Endothelial cell of hepatic sinusoid (primary cell): ENCODE measurements at regions not wholly inside any gene's neighbourhood (a gene's known extent, or its start where the extent isn't known, plus 50 kb on each side); places are given as distances from the start of the nearest gene placed in this dataset.

Experiments used
- in situ Hi-C: cut with HindIII; loops from 2 replicates; pipeline ENCODE4 v1.10.0; 2017; ENCODE audit warnings: low sequenced_read_pairs

- in situ Hi-C loops = no loop called here
Observed at GRCh38 chr9:109910671-109911518, 130.9 kb downstream of the PALM2AKAP2 start.

DNA sequence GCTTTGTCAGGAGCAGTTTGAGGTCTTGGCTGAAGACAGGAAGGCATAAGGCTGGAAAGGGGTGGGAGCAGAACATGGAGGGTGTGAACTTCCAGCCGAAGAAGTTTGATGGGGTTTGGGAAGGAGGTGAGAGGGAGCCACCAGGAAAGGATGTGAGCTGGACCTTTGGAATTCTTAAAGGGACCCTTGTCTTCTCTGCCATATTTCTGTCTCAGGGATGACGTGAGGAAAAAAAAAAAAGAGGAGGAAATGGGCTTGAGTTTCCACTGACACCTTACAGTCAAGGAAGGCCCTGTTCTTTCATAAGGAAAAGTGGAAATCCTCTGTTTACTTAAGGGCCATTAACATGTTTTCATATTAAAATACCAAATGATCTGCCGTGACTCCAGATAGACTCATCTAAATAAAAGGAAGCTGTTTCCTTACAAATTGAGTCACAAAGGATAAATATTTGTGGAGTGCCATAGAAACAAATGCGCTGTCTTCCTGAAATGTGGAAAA lies 132.1 kb downstream of the PALM2AKAP2 start:
- in situ Hi-C loops = no loop called here

DNA sequence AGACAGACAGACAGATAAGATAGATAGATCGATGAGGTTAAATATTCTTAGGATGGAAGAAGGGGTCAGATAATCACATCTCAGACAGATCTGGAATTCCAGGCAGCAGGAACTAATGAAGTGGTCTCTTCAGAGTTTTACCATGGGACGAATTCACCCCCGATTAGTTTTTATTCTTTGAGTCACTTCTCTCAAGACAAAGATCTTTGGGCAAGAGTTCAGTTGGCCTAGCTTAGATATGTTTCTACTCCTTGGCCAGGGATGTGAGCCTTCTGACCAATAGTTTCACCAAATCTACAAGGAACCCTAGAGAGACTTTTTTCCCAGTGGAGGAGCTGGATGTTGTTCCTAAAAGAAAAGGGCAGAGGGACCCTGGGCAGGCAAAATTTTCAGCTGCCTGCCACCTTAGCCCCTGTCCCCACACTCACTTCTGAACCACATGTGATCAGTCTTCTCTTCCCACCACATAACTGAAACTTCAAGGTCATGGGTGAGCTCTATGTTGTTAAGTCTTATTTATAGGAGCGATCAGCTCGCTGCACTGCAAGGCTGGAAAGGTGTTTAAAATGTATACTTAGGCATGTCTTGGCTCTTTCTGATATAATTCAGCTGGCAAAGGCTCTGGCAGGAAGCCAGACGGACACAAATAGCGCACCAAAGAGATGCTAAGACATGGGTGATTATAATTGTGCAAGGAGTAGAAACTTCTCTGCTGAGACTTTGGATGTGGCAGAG lies 132.9 kb downstream of the PALM2AKAP2 start:
- in situ Hi-C loops = no loop called here

GRCh38 chr9:109913461-109913810 lies 133.4 kb downstream of the PALM2AKAP2 start:
- in situ Hi-C loops = no loop called here

DNA sequence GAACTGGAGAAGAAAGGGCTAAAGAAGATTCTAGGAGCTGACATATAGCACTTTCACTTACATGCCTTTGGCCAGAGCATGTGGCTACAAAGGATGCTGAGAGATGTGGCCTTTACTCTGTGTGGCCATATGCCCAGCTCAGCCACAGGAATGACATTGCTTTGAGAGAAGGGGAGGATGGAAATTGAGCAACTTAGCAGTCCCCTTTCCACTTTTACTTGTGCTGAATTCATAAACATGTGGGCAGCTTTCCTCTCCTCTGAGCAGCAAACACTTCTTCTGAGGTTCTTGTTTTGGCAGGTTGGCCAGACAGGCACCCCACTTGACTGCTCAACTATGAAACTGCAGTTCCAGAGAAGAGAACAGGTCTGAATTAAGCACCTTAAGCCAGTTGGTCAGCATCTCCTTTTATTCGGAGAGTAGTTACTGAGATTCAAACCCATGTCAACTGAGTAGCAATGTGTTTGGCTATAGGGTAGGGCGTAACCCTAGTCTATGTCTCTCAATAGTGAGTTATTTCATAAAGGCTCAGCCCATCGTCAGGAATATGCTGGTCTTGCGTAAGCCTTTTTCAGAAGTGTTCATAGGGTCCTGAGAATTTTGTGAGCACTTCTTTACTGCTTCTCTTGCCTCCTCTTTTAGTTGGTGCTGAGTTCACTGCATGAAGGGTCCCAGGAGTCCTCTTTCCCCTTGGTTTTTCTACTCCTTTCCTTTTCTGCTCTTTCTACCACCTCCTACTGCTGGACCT lies 134.5 kb downstream of the PALM2AKAP2 start:
- in situ Hi-C loops = no loop called here

- in situ Hi-C loops = no loop called here
Observed at GRCh38 chr9:109916316-109916715, 136.3 kb downstream of the PALM2AKAP2 start.

DNA sequence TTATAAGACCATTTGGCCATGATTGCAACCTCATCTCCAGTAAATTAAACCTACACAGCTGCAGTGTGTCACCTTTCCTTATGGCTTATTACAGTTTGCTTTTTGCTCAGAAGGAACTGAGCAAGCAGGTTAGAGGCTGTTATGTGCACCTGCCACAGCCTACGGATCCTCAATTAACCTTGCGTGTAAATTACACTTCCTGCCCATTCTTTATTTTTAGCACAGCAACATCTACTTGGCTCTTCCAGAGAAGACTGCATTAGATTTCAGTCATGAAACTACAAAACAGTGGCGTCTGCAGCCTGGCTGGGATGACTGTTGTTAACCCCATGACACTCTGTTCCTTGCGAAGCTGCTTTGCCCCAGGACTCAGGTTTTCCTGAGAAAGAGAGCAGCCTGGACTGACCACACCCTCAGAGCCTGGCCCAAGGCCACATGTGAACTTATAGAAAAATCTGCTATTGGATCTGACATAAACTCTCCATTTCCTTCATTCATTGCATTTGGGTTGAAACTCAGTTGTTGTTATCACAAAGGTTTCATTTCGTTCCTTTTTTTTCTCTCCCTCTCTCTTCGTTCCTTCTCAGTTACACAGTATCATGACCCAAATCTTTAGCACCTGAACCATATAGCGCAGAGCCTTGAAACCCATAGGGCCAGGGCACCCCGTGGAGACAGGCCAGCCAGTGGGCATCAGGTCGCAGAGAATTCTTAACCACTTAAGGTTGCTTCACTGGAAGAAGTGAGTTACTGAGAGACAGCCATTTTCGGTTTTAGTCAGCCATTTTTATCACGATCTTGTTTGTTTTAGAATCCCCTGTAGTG lies 138.6 kb downstream of the PALM2AKAP2 start:
- in situ Hi-C loops = no loop called here

DNA sequence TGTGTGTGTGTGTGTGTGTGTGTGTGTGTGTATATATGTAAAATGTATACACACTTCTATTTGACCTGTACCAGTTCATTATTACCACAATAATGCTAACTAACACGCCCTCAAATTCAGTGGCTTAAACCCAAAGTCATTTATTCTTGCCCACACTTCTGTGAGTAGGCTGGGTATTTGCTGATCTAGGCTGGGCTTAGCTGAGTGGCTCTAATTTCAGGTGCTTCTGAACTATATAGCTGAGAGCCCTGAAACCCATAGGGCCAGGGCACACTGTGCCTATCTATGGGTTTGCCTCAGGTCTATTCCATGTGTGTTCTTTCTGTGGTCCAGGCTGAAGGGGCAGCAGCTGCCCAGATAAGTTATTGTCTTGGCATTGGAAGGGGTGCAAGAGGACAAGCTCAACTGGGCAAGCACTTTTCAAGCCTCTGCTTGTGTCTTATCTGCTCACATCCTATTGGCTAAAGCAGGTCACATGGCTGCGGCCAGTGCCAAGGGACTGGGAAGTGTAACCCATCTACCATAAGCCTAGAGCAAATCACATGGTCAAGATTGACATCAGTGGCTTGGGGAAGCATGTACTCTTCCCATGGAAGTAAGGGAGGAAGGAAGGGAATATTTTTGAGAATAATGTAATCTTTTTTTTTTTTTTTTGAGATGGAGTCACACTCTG lies 139.9 kb downstream of the PALM2AKAP2 start:
- in situ Hi-C loops = no loop called here

DNA sequence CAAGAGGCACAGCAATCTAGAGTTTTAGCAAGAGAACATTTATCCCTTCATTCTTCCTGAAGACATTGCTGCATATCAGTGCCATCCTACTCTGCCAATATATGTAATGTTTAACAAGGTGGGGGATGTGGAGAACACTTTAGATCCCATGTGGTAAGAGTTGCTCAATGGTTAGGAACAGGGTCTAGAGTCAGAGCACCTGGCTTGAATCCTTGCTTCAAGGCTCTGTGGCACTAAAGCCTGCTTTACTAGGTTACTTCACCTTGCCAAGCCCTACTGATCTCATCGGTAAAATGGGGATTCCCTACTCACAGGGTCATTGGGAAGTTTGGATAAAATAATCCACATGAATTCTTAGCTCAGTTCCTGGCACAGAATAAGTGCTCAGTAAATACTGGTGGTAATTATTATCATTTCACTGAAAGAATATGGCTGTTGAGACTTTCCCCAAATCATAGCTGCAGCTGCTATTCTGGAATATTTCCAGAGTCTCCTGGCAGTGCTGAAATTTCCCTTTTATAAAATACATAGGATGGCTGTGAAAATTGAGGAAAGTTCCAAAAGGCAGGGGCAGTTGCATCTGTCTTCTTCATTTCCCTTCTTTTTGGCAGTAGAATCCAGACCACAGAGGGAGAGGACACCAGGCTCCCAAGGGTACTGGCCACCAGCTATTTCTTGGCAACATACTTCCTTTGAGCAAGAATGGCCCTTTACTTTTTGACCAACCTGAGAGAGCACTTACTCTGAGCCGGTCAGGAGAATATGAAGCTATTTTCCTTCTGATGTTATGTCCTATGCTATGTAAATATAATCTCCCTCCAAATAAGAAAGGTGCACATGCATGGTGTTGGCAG lies 142.8 kb downstream of the PALM2AKAP2 start:
- in situ Hi-C loops = no loop called here

DNA sequence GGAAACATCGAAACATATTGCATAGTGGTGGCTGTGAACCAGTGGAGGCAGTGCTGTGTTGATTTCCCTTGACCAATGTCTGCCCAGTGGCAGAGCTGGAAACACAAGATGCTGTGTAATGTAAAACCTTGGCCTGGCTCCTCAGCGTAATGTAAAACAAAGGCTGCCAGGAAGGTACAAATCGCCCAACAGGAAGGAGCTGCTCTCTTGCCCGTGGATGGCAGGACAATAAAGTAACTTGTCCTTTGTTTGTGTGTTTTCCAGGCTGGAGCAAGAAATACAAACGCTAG lies 143.4 kb downstream of the PALM2AKAP2 start:
- in situ Hi-C loops = no loop called here

DNA sequence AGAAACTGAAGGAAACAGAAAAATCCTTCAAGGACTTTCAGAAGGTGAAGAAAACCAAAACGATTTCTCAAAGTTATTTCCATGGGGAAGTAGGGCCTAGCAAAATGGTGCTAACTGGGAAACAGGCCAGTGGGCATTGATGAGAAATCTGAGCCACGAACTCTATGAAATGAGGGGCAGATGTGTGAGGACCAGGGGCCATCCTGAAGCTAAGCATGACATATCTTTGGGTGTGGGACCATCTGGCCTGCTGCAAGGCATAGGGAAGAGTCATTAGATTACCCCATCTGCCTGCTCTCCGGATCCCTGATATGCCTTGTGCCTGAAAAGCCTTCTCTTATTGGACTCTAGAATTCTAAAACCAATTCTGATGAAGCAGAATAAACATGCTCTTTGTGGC lies 143.8 kb downstream of the PALM2AKAP2 start:
- in situ Hi-C loops = no loop called here

DNA sequence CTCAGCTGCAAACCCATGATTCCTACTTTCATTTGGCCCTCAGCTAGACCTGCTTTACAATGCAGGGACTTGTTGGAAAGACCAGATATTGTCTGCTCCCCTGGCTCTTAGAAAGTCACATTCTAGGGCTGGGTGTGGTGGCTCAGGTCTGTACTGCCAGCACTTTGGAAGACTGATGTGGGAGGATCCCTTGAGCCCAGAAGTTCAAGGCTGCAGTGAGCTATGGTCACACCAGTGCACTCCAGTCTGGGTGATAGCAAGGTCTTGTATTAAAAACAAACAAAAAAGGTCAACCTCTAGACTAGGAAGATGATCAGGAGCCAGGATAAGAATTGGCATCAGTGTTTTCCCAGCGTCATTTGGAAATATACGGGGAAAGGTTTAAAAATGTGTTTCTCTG lies 145.8 kb downstream of the PALM2AKAP2 start:
- in situ Hi-C loops = no loop called here

GRCh38 chr9:109926421-109926869 lies 146.4 kb downstream of the PALM2AKAP2 start:
- in situ Hi-C loops = no loop called here

DNA sequence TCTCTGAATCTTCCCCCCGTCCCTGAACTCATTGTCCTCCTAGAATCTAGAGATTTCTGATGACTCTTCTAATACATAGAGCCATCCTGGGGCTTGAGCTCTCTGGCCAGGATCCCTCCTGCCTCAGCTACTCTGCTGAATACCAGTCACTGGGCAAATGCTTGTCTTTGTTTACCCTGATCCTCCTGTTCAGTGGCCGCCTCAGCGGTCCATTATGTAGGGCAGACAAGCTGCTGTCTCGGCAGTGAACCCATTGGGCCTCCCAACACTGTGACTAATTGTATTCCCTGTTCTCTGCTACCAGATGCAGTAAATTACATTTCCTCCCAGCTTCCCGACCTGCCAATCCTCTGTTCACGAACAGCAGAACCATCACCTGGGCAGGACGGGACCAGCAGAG lies 151.6 kb downstream of the PALM2AKAP2 start:
- in situ Hi-C loops = no loop called here

DNA sequence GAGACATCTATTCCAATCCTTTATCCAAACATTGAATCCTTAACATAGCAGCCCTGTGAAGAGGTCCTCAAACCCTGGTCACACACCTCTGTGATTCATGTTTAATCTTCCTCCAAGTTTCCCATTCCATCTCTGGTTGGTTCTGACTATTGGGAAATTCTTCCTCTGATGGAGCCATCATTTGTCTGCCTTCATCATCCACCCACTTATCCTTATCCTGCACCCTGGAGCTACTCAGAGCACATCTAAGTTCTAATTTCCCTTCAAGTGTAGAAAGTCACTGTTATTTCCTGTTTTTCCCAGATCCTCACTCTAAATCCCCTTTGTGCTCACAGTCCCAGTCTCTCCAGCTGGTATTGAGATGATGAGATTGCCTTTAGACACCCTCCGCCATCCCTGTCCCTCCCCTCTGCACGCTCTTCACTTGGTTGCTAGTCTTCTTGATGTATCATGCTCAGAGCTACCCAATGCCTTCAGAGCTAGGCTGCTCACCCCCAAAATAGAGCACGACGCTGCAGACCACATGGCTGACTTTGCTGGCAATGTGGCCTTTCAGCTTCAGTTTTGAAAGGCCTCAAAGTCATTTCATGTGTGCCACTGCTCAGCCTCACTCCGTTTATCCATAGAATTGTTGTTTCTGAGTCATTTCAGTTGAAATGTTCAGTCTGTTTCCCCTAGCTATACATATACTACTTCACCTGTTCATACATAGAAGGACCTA lies 154.3 kb downstream of the PALM2AKAP2 start:
- in situ Hi-C loops = no loop called here

DNA sequence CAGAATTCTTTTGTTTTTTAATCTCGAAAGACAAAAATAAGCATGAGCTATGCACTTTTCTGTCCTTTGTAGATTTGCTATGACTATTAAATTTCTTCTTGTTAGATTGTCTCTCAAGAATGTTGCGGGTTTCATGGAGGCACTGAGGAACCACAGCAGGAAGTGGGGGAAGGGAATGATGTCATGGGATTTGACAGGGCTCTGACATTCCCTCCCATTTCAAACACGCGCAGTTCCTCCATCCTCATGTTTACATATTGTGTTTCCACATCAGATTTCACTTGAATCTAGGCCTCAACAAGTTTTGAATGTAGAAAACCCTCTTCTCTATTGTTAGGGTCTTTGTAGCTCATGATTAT lies 154.8 kb downstream of the PALM2AKAP2 start:
- in situ Hi-C loops = no loop called here

DNA sequence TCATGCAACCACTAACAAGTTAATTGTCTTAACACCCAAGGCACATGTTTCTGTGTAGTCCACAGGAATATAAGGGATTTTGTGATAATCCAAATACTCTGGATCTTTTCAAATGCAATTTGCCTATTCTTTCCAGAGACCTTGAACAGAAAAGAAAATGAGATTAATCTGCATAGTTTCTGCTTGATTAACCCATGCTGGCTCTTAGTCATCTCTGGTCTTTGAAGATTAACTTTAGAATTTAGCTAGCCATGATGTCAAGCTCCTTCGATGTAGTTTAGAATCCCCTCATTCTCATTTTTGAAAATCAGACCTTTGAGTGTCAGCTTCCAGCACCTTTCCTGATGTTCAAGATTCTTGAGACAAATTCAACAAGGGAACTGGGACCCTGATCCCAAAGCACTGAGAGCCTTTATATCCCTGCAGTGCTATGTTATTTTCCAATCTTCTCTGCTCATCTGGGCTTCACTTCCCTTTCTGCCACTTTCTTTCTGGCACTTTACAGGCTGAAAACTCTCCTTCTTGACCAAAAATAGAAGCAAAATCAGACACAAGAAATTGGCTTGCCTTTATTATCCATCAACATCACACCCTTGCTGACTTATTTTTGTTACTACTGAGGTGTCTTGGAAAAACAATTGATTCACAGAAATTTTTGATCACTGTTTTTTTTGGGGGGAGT lies 155.5 kb downstream of the PALM2AKAP2 start:
- in situ Hi-C loops = no loop called here

- in situ Hi-C loops = no loop called here
Observed at GRCh38 chr9:109937861-109938453, 158.0 kb downstream of the PALM2AKAP2 start.
